Psoas muscle (tissue), 7 donors: ENCODE measurements at regions not wholly inside any gene's neighbourhood (a gene's known extent, or its start where the extent isn't known, plus 50 kb on each side); places are given as distances from the start of the nearest gene placed in this dataset.

Experiments used
- ATAC-seq, 4 donors: fragments of 200-7000 bp; cut with Tn5 transposase; one replicate each; pipeline ENCODE4 v1.9.1; 2020; ENCODE audit warnings: moderate library complexity in 3 of 4, mild to moderate bottlenecking in 2 of 4
- DNase-seq, 2 donors: peaks; one replicate each; pipeline ENCODE4 v3.0.0-alpha.2; 2020
- H3K27ac ChIP-seq: fragments of 200-600 bp; one replicate; pipeline ENCODE4 v1.8.0; 2022
- H3K27me3 ChIP-seq, 3 donors: fragments of 200-600 bp in 1 of 3; one replicate each; pipeline versions ENCODE4 v1.6.1 to v1.8.0; 2013 to 2022; ENCODE audit warnings: low read length in 2 of 3, mild to moderate bottlenecking in 2 of 3, moderate library complexity in 1 of 3; ENCODE audit not compliant: insufficient read depth in 3 of 3
- H3K36me3 ChIP-seq, 2 donors: fragments of 200-600 bp in 1 of 2; one replicate each; pipeline versions ENCODE4 v1.6.1 to v1.8.0; 2013 to 2022; ENCODE audit warnings: low read depth in 1 of 2, mild to moderate bottlenecking in 1 of 2, moderate library complexity in 1 of 2; ENCODE audit not compliant: insufficient read depth in 1 of 2
- H3K4me1 ChIP-seq: fragments of 200-600 bp; one replicate; pipeline ENCODE4 v1.8.0; 2022
- H3K4me3 ChIP-seq: fragments of 200-600 bp; one replicate; pipeline ENCODE4 v1.8.0; 2022; ENCODE audit warnings: mild to moderate bottlenecking
- H3K9me3 ChIP-seq: fragments of 200-600 bp; one replicate; pipeline ENCODE4 v1.8.0; 2022
- WGBS, 3 donors: extraction: QIAGEN DNeasy Blood & Tissue Kit; methylation state at CpG; one replicate each; pipeline versions ENCODE4 v1.1.6 to v1.1.7; 2013; 5-methylcytosine and 5-hydroxymethylcytosine counted together
- intact Hi-C, 2 donors: fragments of 100-400 bp; cut with DNase I; formaldehyde crosslinking; loops; one replicate each; pipeline versions ENCODE4 v1.11.0 to v1.14.2; 2022
- TF ChIP-seq, protein P1 (sequence below): fragments of 200-600 bp; IDR thresholded peaks from one replicate; pipeline ENCODE4 v1.8.0; 2022; ENCODE audit warnings: antibody characterized with exemption
- donor health status: healthy with polysubstance abuse.
- donor health status: DM: no; HTN: no; CAD: no; lungs with moderate emphysema.
- donor health status: Bipolar disorder and iron deficiency.
- donor health status: healthy.
- donor health status: DM: yes; HTN: yes; CAD: no.
- donor health status: DM: no; HTN: no; CAD: no.
- donor health status: DM: yes; HTN: yes; CAD: no.

DNA sequence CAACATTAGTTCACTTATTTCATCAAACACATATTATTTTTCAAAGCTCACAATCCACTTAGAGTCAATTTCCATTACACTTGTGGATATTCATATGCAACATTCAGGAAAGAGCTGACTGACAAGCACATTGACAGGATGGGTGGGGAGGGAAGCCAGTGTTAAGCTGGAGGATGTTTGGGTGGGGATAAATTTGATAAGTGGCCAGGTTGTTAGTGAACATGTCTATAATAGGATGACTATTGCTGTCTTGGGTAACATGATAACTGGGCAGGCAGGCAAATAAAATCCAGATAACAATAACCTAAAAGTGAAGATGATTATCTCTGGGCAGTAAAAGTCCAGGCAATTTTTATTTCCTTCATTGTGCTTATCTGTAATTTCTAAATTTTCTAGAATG lies 73.8 kb upstream of the OSBPL8 start:
- H3K9me3 ChIP-seq: no peaks in the 10 kb centered on the region
- no peak overlapping the region for H3K27ac ChIP-seq
- ATAC-seq (no peak), DNase-seq (no peak)
- H3K4me3 ChIP-seq: no peak overlapping the region
- no peaks in the 10 kb centered on the region for H3K4me1 ChIP-seq
- intact Hi-C loops: no loop called here
- H3K27me3 ChIP-seq: no peaks in the 10 kb centered on the region
- TF ChIP-seq, protein P1, sequence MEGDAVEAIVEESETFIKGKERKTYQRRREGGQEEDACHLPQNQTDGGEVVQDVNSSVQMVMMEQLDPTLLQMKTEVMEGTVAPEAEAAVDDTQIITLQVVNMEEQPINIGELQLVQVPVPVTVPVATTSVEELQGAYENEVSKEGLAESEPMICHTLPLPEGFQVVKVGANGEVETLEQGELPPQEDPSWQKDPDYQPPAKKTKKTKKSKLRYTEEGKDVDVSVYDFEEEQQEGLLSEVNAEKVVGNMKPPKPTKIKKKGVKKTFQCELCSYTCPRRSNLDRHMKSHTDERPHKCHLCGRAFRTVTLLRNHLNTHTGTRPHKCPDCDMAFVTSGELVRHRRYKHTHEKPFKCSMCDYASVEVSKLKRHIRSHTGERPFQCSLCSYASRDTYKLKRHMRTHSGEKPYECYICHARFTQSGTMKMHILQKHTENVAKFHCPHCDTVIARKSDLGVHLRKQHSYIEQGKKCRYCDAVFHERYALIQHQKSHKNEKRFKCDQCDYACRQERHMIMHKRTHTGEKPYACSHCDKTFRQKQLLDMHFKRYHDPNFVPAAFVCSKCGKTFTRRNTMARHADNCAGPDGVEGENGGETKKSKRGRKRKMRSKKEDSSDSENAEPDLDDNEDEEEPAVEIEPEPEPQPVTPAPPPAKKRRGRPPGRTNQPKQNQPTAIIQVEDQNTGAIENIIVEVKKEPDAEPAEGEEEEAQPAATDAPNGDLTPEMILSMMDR: no peak
- H3K36me3 ChIP-seq: no peaks in the 10 kb centered on the region

DNA sequence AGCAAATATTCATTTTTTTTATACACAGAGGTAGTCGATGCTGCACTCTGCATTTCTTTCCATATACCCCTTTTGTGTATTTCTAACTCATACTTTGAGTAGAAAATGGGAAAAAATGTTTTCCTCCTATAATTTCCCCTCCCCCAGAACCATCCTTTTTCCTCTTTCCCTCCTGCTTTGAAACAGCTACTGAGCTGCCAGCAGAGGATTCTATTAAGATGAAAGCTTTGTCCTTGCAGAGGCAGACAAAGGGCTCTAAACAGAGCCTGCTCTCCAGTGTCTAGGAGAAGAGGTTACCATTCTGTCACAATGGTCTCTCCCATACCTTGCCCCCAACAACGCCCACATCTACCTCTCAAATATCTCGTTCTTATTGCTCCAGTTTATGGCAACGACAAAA lies 74.6 kb upstream of the OSBPL8 start:
- ATAC-seq: no peak
- no peak overlapping the region for H3K4me3 ChIP-seq
- TF ChIP-seq, protein P1: no peak
- H3K27ac ChIP-seq: no peak overlapping the region
- intact Hi-C loops: no loop called here
- no peaks in the 10 kb centered on the region for H3K4me1 ChIP-seq
- no peaks in the 10 kb centered on the region for H3K27me3 ChIP-seq
- H3K36me3 ChIP-seq: no peaks in the 10 kb centered on the region
- DNase-seq: no peak
- 67 to 83% (median 74%) methylated on average over 4 of the region's 4 CpGs for WGBS, 3 donors
- H3K9me3 ChIP-seq: no peaks in the 10 kb centered on the region

DNA sequence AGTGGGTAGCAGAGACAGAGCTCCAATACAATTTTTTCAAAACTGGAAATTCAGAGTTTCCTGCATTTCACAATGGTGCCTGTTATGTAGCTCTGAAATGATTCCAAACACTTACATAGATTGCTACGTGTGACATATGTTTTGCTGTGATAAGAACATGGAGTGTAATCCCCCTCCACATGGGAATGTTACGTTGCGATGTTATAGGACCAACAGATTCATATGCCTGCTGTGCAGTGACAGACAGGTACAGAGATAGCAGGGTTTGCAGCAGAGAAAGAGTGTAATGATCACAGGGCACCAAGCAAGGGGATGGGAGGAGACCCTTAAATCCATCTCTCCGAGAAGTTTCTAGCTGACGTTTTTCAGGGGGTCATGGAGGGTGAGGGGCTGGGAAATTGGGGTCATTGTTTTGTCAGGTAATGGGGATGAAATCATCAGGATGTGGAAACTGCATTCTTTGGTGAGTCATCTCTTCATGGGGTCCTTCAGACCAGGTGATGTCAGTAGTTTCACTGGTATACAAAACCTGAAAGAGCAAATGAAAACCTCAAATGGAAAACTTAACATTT lies 76.6 kb upstream of the OSBPL8 start:
- DNase-seq: no peak
- 60 to 76% (median 72%) methylated on average over 5 of the region's 5 CpGs for WGBS, 3 donors

DNA sequence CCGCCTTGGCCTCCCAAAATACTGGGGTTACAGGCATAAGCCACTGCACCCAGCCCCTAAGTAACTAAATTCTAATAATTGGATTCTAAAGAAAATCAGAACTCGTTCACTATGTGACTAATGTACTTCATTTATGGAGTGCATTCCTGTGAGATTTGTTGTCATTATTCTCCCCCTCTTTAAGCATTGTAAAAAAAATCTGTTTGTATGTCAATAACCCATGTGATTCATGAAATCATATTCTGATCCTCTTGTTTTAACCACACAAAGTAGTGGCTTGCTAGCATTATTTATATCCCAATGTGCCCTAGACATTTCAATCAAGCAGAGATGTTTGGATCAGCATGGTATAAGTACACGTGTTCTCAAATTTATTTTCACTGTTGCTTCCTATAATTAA lies 78.2 kb upstream of the OSBPL8 start:
- Histone ChIP-seq H3K27me3 (no peaks in the 10 kb centered on the region), H3K9me3 (no peaks in the 10 kb centered on the region), H3K4me3 (no peak overlapping the region), H3K36me3 (no peaks in the 10 kb centered on the region), H3K4me1 (no peaks in the 10 kb centered on the region), H3K27ac (no peak overlapping the region)
- intact Hi-C loops: no loop called here
- 65 to 70% (median 67%) methylated on average over 3 of the region's 3 CpGs for WGBS, 3 donors
- TF ChIP-seq, protein P1: no peak
- DNase-seq (no peak), ATAC-seq (no peak)

More for the DNA sequence above, 76.6 kb upstream of the OSBPL8 start:
- Histone ChIP-seq H3K4me1 (no peaks in the 10 kb centered on the region), H3K27ac (no peak overlapping the region), H3K36me3 (no peaks in the 10 kb centered on the region), H3K4me3 (no peak overlapping the region), H3K27me3 (no peaks in the 10 kb centered on the region), H3K9me3 (no peaks in the 10 kb centered on the region)
- TF ChIP-seq, protein P1: no peak
- intact Hi-C loops: no loop called here
- ATAC-seq: no peak

DNA sequence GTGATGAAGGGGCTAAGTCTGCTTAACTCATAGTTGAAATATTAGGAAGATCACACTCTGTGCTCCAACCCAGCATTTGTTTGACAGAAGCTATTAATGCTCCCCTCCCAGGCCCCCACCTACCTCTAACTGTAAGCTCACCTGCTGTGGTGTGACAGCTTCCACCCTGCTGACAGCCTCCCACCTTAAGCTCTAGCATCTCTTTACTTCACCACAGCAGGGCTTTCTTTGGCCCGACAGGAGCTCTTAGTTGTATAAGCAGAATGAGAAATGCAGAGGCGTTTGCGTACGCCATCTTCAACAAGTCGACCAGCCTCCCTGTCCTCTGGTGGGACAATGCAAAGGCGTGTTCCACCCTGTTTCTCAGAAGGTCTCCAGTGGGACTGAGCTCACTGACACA lies 80.1 kb upstream of the OSBPL8 start:
- no peak for ATAC-seq
- no peak for DNase-seq
- Histone ChIP-seq H3K9me3 (no peaks in the 10 kb centered on the region), H3K27me3 (no peaks in the 10 kb centered on the region), H3K36me3 (no peaks in the 10 kb centered on the region), H3K4me1 (no peaks in the 10 kb centered on the region), H3K27ac (no peak overlapping the region), H3K4me3 (no peak overlapping the region)
- TF ChIP-seq, protein P1: no peak
- intact Hi-C loops: no loop called here
- WGBS, 3 donors: 88 to 89% (median 89%) methylated on average over 6 of the region's 6 CpGs
